GM23338 (cell line): ENCODE measurements at regions not wholly inside any gene's neighbourhood (a gene's known extent, or its start where the extent isn't known, plus 50 kb on each side); places are given as distances from the start of the nearest gene placed in this dataset.

ENCODE experiments used
- ATAC-seq: fragments of 200-7000 bp; cut with Tn5 transposase; 3 replicates; pipeline ENCODE4 v1.9.1; 2020
- DNase-seq: peaks from one replicate; pipeline ENCODE4 v3.0.0-alpha.2; 2015; ENCODE audit warnings: low spot score
- H2AFZ ChIP-seq: fragments of 200-600 bp; sonication (generic); 2 replicates; pipeline ENCODE4 v1.8.0; 2016; ENCODE audit warnings: antibody characterized with exemption, mild to moderate bottlenecking, moderate library complexity
- H3F3A ChIP-seq: fragments of 200-600 bp; sonication (generic); replicated peaks from 2 replicates; pipeline ENCODE4 v1.8.0; 2017; ENCODE audit warnings: antibody characterized with exemption, mixed run types, low read depth
- H3K27ac ChIP-seq: fragments of 200-600 bp; sonication (generic); 2 replicates; pipeline ENCODE4 v1.6.1; 2016; ENCODE audit warnings: low read depth
- H3K27me3 ChIP-seq: fragments of 200-600 bp; sonication (generic); 2 replicates; pipeline ENCODE4 v1.8.0; 2016; ENCODE audit warnings: mild to moderate bottlenecking, mixed run types, moderate library complexity; ENCODE audit not compliant: insufficient read depth
- H3K36me3 ChIP-seq: fragments of 200-600 bp; sonication (generic); 2 replicates; pipeline ENCODE4 v1.8.0; 2016; ENCODE audit warnings: mild to moderate bottlenecking; ENCODE audit not compliant: insufficient read depth
- H3K4me1 ChIP-seq: fragments of 200-600 bp; sonication (generic); 2 replicates; pipeline ENCODE4 v1.8.0; 2016; ENCODE audit warnings: mild to moderate bottlenecking, moderate library complexity; ENCODE audit not compliant: insufficient read depth
- H3K4me2 ChIP-seq: fragments of 200-600 bp; sonication (generic); 2 replicates; pipeline ENCODE4 v1.7.1; 2017; ENCODE audit warnings: mixed run types
- H3K4me3 ChIP-seq: fragments of 200-600 bp; sonication (generic); 2 replicates; pipeline ENCODE4 v1.6.1; 2016; ENCODE audit warnings: mixed run types
- H3K79me2 ChIP-seq: fragments of 200-600 bp; sonication (generic); replicated peaks from 2 replicates; pipeline ENCODE4 v1.8.0; 2017; ENCODE audit warnings: mild to moderate bottlenecking; ENCODE audit not compliant: insufficient read depth
- H3K9me2 ChIP-seq: fragments of 200-600 bp; sonication (generic); 2 replicates; pipeline ENCODE4 v1.8.0; 2017; ENCODE audit not compliant: insufficient read depth
- H4K20me1 ChIP-seq: fragments of 200-600 bp; sonication (generic); replicated peaks from 2 replicates; pipeline ENCODE4 v1.8.0; 2017; ENCODE audit warnings: mild to moderate bottlenecking; ENCODE audit not compliant: insufficient read depth
- H3K27ac Mint-ChIP-seq: 2 replicates; pipeline ENCODE4 v1.8.0; 2020; ENCODE audit warnings: inconsistent platforms, mild to moderate bottlenecking, moderate library complexity, mixed read lengths
- H3K27me3 Mint-ChIP-seq: 3 replicates; pipeline ENCODE4 v1.8.0; 2022; ENCODE audit warnings: low read depth, mild to moderate bottlenecking, moderate library complexity, mixed read lengths, inconsistent platforms; ENCODE audit not compliant: insufficient read depth, poor library complexity
- H3K36me3 Mint-ChIP-seq: 3 replicates; pipeline ENCODE4 v1.8.0; 2021; ENCODE audit warnings: low read depth, mild to moderate bottlenecking, inconsistent platforms, moderate library complexity, mixed read lengths
- H3K4me1 Mint-ChIP-seq: 3 replicates; pipeline ENCODE4 v1.8.0; 2020; ENCODE audit warnings: mild to moderate bottlenecking, inconsistent platforms, mixed read lengths
- H3K4me3 Mint-ChIP-seq: 3 replicates; pipeline ENCODE4 v1.8.0; 2021; ENCODE audit warnings: moderate library complexity, mild to moderate bottlenecking, inconsistent platforms, mixed read lengths
- H3K9me3 Mint-ChIP-seq: 3 replicates; pipeline ENCODE4 v1.8.0; 2020; ENCODE audit warnings: moderate library complexity, mild to moderate bottlenecking, inconsistent platforms, mixed read lengths
- ETS1 ChIP-seq: IDR thresholded peaks from 2 replicates; pipeline ENCODE4 v1.6.1; 2016; ENCODE audit warnings: antibody characterized with exemption
- EZH2phosphoT487 ChIP-seq: fragments of 200-600 bp; sonication (generic); IDR thresholded peaks from one replicate; pipeline ENCODE4 v1.8.1; 2018; ENCODE audit warnings: antibody characterized with exemption; ENCODE audit not compliant: unreplicated experiment
- NANOG ChIP-seq: IDR thresholded peaks from 2 replicates; pipeline ENCODE4 v1.6.1; 2016; ENCODE audit warnings: antibody characterized with exemption, borderline replicate concordance
- STAT1 ChIP-seq: IDR thresholded peaks from one replicate; pipeline ENCODE4 v1.6.1; 2016; ENCODE audit warnings: antibody characterized with exemption; ENCODE audit not compliant: unreplicated experiment
- ZNF114 ChIP-seq: fragments of 250-450 bp; sonication (Bioruptor Pico); IDR thresholded peaks from 2 replicates; pipeline ENCODE4 v1.5.0; 2020; ENCODE audit warnings: mild to moderate bottlenecking, moderate library complexity
- ZNF331 ChIP-seq: fragments of 250-450 bp; sonication (Bioruptor Pico); IDR thresholded peaks from 2 replicates; pipeline ENCODE4 v1.5.0; 2020; ENCODE audit warnings: low read depth, mild to moderate bottlenecking, moderate library complexity
- ZNF462 ChIP-seq: fragments of 250-450 bp; sonication (Bioruptor Pico); IDR thresholded peaks from 2 replicates; pipeline ENCODE4 v1.5.0; 2020; ENCODE audit warnings: mild to moderate bottlenecking, moderate library complexity

- TF ChIP-seq ZNF462 (CRISPR knock-in tag) (no peak), ZNF114 (CRISPR knock-in tag) (no peak), ZNF331 (CRISPR knock-in tag) (no peak), NANOG (no peak), STAT1 (no peak)
These were observed 206.1 kb upstream of the GALNT2 start (continued) for GRCh38 chr1:229860926-229861325.

GRCh38 chr1:229862017-229862774 lies 204.8 kb upstream of the GALNT2 start:
- Mint-ChIP-seq H3K27me3 (peaks cover 8% of the 10 kb centered on the region), H3K9me3 (no peaks in the 10 kb centered on the region; the same call in 2 of the 3 replicates), H3K4me1 (peaks cover 16% of the 10 kb centered on the region), H3K27ac (peak overlapping the region; percentile 39), H3K36me3 (no peaks in the 10 kb centered on the region), H3K4me3 (no peak overlapping the region; the same call in 2 of the 3 replicates)
- DNase-seq (peak; percentile 24), ATAC-seq (peak; percentile 88)
- Histone ChIP-seq H3K4me3 (no peak overlapping the region), H4K20me1 (no peaks in the 10 kb centered on the region), H3K79me2 (no peaks in the 10 kb centered on the region), H3K9me2 (peaks cover 7% of the 10 kb centered on the region), H3K27me3 (no peaks in the 10 kb centered on the region), H3K4me1 (peaks cover 15% of the 10 kb centered on the region; the same call in 1 of the 2 replicates), H3K36me3 (no peaks in the 10 kb centered on the region), H3K4me2 (peak overlapping the region; percentile 64), H2AFZ (peak overlapping the region; percentile 67), H3K27ac (no peak overlapping the region), H3F3A (no peaks in the 10 kb centered on the region)
- TF ChIP-seq ETS1, result no peak
- TF ChIP-seq NANOG, result no peak
- TF ChIP-seq ZNF114 (CRISPR knock-in tag), result no peak
- no peak for TF ChIP-seq EZH2phosphoT487
- TF ChIP-seq ZNF462 (CRISPR knock-in tag), result no peak
